Stimulated activated CD8-positive, alpha-beta memory T cell treated with anti-CD3 and anti-CD28 coated beads, Interleukin-7, amount 100 ng/mL, for 48 hours (primary cell): ENCODE measurements at regions not wholly inside any gene's neighbourhood (a gene's known extent, or its start where the extent isn't known, plus 50 kb on each side); places are given as distances from the start of the nearest gene placed in this dataset.

Experiments
- DNase-seq, 2 donors: peaks; one replicate each; pipeline ENCODE4 v3.0.0-alpha.2; 2020; ENCODE audit warnings: low read depth in 1 of 2; ENCODE audit errors: extremely low read depth in 1 of 2

DNA sequence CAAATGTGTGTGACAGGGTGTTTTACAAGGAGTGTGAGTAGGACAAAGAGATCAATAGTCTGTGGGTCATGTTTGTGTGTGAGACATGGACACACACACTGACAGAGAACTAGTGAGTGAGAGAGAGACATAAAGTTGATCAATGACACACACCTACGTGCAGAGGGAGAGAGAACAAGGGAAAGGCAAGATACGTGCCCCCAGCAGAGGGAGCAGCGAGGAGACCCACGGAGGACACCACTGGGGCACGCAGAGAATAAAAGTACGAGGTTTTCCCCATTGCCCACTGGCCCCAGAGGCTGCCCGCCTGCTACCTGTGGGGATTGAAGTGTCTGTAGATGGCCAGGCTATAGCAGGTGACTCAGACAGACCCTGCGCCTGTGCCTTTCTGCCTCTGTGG, 130.2 kb upstream of the CSF3R start:
- no peak for DNase-seq

DNA sequence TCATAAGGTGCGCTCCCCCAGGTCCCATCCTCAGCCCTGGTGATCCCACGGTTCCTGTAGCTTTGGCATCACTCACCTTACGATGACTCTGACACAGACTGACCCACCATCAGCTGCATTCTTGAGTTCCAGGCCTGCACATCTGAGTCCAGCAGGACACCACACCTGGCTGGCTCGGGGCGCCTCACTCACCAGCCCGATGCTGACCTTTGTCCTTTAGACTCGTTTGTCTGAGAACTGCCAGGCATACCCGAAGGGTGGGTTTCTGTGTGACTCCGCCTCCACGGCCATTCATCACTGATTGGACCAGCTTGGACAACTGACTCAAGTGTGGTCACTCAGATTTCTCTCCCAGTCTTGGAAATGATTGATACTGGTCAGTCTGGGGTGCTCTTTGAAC, 129.4 kb upstream of the CSF3R start:
- DNase-seq = no peak

DNA sequence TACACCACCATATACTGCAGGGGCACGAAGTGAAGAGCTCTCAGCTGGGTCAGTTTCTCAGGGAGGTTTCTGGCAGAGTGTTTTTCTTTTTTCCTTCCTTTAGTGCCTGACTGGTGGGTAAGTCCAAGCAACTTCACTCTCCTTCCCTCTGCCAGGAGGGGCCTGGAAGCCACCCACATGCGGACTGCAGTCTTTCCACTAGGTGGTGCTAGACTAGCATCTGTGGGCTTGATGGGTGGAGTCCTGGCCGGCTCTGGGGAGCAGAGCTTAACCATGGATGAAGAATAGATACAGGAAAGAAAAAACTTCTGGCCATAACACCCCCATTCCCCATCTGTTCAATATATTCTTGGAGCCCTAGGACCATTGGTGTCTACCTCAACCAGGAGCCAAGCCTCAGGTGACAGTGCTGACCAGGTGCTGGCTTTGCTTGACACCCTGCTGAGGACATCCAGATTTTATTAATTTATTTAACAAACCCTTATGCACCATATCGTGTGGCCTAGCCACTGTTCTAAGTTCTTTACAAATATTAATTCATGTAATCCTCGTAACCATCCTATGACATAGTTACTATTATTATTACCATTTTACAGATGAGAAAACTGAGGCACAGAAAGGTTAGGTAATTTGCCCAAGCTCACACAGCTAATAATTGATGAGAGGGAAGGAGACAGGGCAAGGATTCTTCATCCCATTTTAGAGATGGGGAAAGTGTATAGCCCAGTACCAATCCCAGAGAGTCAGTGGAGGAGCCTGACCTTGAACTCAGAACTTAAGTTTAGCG, 126.7 kb upstream of the CSF3R start:
- DNase-seq = peak; percentile 22 to 26

DNA sequence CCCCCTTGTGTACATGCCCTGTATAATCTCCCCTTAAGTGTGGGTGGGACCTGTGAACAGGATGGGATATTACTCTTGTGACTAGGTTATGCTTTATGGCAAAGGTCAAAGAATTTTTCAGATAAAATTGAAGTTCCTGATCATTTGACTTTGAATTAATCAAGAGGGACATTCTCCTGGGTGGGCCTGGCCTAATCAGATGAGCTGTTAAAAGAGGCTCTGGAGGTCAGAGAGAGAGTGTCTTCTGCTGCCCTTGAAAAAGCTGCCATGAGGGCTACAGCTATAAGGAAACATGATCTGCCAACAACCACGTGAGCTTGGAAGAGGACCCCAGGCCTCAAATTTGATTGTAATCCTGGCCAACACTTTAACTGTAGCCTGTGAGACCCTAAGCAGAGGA, 125.6 kb upstream of the CSF3R start:
- DNase-seq = no peak

DNA sequence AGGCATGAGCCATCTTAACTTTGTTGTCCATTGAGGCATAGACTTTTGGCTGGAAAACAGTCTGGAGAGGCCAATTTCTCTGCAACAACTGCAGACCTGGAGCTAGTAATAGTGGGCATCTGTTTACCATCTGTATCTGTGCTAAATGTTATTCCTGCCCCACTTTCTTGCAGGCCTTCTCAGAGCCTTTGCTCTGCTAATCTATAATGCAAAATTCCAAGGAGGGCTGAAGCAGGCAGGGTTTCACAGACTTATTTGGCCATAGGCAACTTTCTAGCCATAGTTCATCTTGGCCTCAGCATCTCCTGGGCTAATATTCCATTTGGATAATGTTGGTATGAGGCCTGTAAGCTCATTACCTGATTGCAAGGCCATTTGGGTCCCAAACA, 124.5 kb upstream of the CSF3R start:
- DNase-seq = no peak

DNA sequence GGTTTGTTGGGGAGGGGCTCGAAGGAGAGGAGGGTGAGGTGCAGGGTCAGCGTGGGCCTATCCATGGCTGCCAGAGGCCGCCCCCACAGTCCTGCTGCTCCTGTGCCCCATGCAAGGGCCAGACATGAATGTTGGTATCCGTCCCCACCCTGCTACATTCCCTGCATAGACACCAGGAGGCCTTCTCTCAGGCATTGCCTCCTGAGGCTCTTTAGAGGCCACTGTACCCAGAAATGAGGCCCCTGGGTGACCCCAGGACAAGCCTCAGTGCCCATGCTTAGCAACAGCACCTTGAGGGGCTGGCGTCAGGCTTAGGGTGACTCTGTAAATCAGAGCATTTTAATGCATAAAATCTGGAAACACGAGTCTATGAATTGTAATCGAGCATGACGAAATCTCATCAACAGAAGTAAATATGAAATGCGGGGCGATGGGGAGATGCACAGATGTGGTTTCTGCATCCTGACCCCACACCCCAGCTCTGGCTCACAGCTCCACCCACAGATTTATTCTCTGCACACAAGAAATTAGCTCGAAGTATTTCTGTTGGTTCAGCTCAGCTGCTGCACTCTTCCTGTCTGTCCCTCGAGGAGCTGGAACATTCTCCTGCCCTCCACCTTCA, 124.0 kb upstream of the CSF3R start:
- no peak for DNase-seq

DNA sequence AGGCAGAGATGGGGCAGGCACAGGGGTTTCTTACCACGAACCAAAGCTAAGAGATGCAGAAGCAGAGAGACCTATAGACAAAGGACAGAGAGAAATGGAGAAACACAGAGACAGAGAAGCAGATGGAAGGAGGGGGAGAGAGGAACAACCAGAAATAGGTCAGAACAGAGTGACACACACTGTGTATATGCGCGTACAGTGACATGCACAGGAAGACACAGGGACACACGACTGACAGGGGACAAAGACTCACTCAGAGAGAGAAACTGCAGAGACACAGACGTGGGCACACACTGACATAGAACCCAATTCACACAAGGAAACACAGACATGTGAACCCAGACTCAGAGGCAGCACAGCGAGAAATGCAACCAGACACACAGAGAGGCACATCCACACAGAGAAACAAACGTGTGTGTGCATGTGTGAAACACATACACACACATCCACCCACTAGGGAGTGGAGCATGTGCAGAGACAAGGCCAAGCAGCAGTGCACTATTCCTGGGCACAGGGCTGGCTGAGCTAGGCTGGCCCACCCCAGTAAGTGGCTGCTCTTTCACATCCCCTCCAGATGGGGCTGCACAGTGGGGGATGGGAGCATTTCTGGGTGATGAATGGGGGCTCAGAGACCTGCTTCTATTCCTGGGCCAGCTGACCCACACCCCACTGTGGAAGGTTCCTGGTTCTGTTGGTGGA, 123.4 kb upstream of the CSF3R start:
- DNase-seq = no peak

DNA sequence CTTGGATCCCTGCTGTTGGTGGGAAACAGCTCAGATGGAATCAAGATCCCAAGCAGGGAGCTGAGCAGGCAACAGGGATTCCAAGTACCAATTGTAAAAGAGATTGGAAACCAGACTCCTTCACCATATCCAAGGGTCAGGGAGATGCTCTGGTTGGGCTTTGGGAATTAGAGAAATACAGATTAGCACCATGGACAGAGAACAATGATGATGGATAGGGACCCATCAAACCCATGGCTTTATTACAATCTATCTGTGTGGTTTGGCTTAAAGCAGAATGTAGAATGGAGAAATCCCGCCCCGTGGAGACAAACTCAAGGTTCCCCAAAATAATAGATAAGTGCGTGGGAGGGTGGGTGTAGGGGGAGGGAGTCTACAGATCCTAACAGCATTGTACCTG, 120.7 kb upstream of the CSF3R start:
- no peak for DNase-seq

DNA sequence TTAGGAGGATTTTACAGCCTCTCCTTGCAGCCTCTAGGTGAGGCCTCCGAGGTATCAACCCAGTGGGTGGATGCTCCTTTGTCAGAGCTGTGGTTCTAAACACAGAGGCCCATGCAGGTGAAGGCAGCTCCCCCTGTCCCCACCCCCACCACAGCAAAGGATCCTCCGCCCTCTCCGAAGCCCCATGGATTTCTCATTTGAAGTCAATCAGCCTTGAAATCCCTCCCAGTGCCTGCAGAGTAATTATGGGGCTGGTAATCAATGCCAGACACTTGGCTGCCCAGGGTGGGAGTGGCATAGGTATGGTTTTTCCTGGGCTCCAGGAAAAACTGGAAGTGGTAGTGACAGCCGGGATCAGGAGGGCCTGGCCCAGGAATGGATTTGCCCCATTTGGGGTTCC, 119.5 kb upstream of the CSF3R start:
- DNase-seq = no peak

DNA sequence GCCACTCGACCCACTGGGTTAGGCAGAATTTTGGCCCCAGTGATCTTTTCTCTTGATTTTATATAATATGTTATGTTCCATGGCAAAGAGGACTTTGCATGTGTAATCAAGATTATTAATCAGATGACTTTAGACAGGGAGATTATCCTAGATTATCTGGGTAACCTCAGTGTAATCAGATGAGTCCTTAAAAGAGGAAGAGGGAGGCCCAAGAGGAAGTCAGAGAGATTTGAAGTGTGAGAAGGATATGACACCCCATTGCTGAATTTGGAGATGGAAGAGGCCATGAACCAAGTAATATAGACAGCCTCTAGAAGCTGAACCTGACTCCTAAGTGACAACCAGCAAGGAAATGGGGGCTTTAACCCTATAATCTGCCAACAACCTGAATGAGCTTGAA, 117.1 kb upstream of the CSF3R start:
- DNase-seq = no peak

DNA sequence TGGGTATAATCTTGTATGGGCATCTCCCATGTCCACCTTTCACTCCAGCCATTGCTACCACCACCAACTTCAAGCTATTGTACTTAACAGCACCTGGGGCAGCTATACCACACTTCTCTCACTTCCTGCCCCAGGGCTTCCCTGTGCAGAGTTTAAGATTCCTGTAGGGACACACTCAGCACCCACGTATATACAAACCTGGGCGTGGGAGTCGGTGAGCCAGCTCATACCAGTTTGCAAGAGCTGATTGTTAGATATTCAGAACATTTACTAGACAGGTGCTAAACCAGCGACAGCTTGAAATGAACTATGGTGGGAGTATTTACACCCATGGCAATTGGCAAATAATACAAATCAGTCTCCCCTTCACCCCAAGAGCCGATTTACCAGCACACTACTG, 114.8 kb upstream of the CSF3R start:
- DNase-seq = no peak

DNA sequence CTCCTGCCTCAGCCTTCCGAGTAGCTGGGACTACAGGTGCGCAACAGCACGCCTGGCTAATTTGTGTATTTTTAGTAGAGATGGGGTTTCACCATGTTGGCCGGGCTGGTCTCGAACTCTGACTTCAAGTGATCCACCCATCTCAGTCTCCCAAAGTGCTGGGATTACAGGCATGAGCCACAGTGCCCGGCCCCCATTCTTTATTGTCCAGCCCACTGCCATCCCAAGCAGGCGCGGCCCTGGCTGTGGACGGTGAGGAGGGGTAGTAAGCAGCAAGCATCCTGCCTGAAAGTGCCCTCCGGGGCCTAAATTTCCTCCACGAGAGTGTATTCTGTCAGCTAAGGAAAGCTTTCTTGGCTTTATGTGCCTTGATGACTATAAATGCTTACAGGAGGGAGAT, 113.2 kb upstream of the CSF3R start:
- no peak for DNase-seq

DNA sequence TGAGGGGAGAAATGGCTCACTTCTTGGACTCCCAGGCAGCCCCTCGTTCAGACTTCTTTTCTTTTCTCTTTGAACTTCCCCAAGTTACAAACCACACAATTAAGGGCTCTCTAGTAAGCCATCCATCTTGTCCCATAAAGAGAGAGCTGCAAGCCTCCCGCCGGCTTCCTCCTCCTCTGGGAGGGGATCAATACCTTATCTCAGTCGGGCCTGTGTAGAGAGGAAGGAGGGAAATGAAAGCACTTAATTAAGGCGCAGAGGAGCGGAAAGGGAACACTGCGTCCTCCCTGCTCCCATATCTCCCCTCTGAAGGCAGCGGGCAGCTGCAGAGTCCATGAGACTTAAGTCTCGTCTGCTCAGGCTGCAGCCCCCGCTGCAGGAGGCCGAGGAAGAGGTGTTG, 112.6 kb upstream of the CSF3R start:
- no peak for DNase-seq

DNA sequence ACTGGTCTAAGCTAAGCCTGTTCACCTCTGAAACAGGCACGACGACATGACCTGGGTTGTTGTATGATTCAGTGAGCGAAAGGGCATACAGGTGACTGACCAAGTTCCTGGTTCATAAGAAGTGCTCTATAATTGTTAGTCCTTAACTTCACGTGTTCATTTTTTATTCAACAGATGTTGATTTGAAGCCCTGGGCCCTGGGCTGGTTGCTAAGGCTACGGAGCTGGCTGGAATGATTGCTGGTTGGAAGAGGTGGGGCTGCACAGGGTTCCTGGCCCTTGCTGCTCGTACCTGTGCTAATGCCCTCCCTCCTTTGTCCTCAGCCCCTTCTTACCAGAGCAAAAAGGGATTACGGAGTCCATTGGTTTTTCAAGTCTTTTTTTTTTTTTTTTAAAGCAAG, 111.3 kb upstream of the CSF3R start:
- no peak for DNase-seq

DNA sequence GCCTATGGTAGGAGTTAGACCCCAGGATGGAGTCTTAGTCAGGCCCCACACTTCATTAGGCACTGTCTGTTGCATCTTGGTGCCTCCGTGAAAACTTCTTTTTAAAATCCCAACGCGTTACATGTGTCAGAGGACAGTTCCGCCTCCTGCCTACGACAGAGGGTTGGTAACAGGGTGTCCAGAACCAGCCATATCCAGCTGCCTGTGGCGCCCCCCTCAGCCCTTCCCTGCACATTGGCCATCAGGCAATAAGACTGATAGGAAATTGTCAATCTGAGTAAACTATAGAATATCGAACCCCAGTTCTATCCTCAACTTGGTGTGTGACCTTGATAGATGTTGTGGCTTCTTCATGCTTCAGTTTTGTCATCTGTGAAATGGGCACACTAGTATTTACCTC, 108.6 kb upstream of the CSF3R start:
- no peak for DNase-seq

DNA sequence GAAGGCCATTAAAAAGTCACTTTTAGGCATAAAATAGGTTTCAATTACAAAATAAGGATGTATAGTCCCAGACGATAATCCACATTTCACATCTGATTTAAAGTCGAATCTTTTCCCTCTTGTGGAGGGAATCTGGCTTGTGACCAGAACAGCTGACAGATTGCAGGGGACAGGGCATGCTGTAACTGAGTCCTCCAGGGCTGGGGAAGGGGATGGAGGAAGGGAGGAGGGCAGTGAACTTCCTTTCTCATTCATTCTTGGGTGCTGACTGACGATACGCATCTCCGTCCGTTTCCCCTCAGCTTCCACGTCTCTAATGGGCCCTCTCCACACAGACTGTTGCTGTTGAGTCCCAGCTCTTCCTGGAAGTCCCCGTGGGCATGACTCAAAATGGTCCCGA, 108.1 kb upstream of the CSF3R start:
- DNase-seq = no peak

DNA sequence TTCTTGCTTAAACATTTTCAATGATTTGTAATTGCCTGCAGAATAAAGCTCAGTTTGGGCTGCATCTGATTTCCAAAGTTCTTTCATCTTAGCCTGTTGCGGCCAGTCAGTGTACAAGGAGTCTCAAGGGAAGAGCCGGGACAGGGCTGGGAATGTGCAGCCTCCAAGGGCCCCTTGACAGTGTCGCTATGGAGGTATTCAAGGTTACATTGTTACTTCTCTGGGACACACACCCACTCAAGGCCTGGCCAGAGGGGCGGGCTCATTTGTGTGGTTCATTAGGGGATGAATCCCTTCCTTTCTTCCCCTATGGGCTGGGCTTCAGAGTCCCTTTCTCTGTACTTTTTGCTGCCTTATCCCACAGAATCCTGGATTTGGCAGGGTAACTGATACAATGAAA, 107.6 kb upstream of the CSF3R start:
- no peak for DNase-seq

DNA sequence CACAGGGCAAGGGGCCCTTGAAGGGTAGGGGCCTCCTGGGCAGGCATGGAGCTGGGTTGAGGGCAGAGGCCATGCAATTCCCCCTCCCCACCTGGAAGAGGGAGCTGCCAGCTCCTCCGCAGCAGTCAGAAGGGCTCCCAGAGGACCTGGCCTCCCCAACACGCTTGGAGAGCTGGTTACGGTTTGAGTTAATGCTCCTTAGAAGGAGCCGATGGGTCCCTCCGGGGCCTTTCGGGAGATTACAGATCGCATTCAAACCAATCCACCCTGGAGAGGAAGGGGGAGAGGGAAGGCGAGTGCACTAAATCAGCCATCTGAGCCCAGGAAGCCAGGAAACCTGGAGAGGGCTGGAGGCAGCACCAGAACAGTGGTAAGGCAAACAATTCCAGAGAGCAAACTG, 106.3 kb upstream of the CSF3R start:
- no peak for DNase-seq

DNA sequence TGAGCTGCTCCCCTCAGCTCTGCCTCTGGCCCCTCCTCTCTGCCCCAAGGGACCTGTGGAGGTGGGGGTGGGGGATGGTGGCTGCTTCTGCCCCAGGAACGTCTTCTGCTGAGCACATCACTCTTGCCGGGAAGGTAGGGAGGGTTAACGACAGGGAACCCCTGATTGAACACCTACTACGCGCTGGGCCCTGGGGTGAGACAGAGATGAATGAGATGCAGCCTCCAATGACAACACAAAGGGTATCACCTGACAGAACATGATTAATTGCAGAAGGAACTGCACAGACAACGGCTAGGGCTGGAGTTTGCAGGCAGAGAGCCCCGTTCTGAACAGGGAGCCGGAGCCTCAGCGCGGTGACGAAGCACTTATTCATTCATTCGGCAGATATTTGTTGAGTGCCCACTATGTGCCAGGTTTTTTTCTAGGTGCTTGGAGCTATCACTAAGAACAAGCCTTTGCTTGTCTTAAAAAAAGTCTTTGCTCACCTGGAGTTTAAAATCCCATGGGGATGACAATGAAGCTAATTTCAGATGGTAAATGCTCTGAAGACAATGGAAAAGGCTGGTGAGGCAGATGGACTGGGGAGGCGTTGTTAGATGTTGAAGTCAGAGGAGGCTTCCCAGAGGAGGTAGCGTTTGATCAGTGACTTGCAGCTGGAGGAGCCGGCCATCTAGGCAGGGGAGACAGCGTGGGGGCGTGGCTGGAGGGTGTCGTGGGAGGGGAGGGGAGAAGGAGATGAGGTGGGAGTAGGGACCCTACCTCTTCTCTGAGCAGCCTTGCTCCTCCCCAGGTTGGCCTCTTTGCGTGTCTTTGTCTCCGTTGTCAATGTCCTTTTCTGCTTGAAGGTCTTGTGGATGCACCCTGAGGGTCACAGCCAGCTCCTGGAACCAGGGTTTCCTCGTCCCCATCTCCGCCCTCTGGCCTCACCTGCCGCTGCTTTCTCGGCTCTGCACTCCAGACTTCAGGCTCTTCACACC, 103.1 kb upstream of the CSF3R start:
- no peak for DNase-seq

DNA sequence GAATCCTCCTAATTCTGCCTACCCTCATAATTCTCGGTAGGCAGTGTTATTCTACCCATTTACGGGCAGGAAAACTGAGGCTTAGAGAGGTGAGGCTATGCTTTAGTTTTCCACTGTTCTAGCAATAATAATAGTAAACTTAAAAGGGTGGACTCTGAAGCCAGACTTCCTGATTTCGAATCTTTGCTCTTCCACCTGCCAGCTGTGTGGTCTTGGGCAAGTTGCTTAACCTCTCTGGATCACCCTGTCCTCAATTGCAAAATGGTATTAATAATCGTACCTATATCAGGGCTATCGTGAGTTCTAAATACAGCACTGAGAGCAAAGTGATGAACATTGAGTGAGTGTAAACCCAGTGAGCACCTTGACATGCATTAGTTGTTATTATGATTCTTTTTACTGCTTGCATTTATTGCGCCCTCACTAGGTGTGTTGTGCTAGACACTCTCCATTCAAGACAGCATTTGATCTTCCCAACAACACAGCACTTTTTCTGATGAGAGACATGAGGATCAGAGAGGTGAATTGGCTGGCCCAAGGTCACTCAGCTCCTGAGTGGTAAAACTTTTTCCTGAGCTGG, 102.3 kb upstream of the CSF3R start:
- DNase-seq = no peak
